ENCODE measurements at regions not wholly inside any gene's neighbourhood (a gene's known extent, or its start where the extent isn't known, plus 50 kb on each side); places are given as distances from the start of the nearest gene placed in this dataset.

GRCh38 chr18:5058768-5059695 is 138.0 kb downstream of the AKAIN1 start:
- TF ChIP-seq CTCF (IDR thresholded peaks at IDR 0.05; ENCODE audit: low read depth, low read length) (no peak), POLR2A (IDR thresholded peaks at IDR 0.05; ENCODE audit: extremely low read depth, insufficient read length) (no peak), MAX (IDR thresholded peaks at IDR 0.05; ENCODE audit: low read depth, low read length) (no peak), MYC (IDR thresholded peaks at IDR 0.05; ENCODE audit: low read depth, low read length) (no peak)

Measured in NB4 (cell line).